ENCODE measurements at regions not wholly inside any gene's neighbourhood (a gene's known extent, or its start where the extent isn't known, plus 50 kb on each side); places are given as distances from the start of the nearest gene placed in this dataset.

DNA sequence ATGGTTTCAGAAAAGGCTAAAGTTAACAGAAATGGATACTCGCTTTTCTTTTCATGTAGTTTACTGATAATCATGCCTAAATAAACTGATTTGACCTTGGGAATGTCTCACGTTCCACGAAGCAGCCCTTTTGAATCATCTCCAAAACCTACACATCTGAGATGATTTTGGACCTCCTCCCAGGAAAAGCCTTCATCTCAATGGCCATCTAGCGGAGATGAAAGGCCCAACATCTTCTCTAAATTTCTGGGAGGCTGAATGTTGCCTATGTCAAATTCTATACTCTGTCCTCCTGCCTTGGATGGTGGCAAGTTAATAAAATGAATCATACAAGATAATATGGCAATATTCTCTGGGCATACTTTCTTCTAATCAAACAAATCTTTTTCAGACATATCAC, 448.5 kb downstream of the ZEB2 start:
- ATAC-seq (no peak), DNase-seq (ENCODE audit: low spot score in 2 of 2) (no peak)
- H3K36me3 Mint-ChIP-seq = peaks cover 38% of the 10 kb centered on the region
- no peak overlapping the region for H3K4me3 Mint-ChIP-seq
- H3K27ac Mint-ChIP-seq = no peak overlapping the region
- peaks cover 6% of the 10 kb centered on the region for H3K4me1 Mint-ChIP-seq
- H3K9me3 Mint-ChIP-seq = no peaks in the 10 kb centered on the region

DNA sequence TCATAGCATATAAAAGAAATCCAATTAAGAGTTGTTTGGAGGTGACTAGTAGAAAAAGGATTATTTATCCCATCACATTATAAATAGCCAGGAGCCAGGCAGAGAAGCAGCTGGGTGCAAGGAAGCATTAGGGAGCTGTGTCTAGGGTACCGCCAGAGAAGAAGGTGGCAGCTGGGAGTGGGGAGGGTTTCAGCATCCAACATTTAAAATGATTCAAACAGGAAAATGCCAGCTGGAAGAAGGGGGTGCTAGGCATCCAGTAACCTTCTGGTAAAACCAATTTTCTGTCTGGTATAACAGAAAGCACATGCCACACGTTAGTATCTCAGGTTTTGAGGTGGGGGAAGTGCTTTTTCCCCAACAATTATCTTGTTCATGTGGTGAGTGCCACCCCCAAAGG, 452.4 kb downstream of the ZEB2 start:
- Mint-ChIP-seq H3K36me3 (peaks cover 36% of the 10 kb centered on the region), H3K4me3 (no peak overlapping the region), H3K4me1 (peaks cover 6% of the 10 kb centered on the region), H3K9me3 (no peaks in the 10 kb centered on the region), H3K27ac (no peak overlapping the region)
- DNase-seq (ENCODE audit: low spot score in 2 of 2) (no peak), ATAC-seq (peak; percentile 28)

DNA sequence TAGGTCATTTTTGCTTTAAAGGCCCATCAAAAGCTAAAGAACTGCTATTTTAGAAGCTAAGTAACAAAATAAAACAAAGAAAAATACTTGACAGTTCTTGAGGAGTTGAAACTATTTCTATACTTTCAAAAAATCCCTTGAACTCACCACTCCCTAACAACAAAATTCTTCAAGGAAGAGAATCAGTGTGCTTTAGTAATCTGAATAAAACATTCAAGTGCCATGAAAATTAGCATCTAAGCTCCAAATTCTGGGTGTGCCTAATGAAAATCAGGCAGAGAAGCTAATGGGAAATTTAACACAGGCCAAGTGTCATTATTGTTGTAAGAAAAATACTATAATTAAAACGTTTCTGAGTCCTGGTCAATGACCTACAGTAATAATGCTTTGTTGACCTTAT, 456.3 kb downstream of the ZEB2 start:
- Mint-ChIP-seq H3K9me3 (no peaks in the 10 kb centered on the region), H3K27ac (no peak overlapping the region), H3K4me3 (no peak overlapping the region), H3K36me3 (peaks cover 17% of the 10 kb centered on the region), H3K4me1 (peaks cover 6% of the 10 kb centered on the region)
- ATAC-seq (no peak), DNase-seq (ENCODE audit: low spot score in 2 of 2) (no peak)

DNA sequence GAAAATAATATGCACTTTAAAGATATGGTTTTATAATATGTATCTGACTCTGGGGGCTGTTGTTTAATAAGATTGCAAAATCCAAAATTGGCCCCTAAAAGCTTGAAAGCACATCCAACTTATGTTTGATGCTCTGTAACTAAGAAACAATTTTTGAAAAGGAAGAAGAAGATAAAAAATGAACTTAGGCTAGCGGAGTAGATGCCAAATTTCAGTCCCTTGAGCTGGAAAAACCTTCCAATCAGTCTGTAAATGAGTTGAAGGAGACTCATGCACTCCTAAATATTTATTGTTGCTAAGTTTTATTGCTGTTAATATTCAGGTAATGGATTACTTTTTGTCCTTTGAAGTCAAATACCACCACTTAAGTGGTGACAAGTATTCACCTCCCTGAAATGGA, 465.0 kb downstream of the ZEB2 start:
- H3K27ac Mint-ChIP-seq = no peak overlapping the region
- H3K4me1 Mint-ChIP-seq = no peaks in the 10 kb centered on the region
- H3K9me3 Mint-ChIP-seq = no peaks in the 10 kb centered on the region
- no peak overlapping the region for H3K4me3 Mint-ChIP-seq
- DNase-seq (ENCODE audit: low spot score in 2 of 2) = no peak
- no peak for ATAC-seq
- peaks cover 36% of the 10 kb centered on the region for H3K36me3 Mint-ChIP-seq

DNA sequence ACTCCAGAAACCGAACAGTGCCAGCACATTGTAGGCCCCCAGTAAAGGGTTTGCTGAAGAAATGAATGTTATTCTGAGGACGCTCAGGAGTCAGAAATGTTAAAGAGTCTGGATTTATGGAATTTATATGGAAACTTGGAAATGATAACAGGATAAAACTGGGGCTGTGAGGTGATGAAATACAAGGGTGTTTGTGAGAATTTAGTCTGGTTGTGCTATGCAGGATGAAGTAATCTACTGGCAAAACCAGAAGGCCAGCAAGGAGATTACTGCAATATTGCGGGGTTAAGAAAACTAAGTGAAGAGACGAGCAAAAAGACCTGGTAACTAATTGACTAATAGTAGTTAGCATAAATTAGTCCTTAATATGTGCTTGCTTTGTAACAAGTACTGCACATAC, 467.8 kb downstream of the ZEB2 start:
- Mint-ChIP-seq H3K4me1 (no peaks in the 10 kb centered on the region), H3K9me3 (no peaks in the 10 kb centered on the region), H3K36me3 (peaks cover 25% of the 10 kb centered on the region), H3K4me3 (no peak overlapping the region), H3K27ac (no peak overlapping the region)
- no peak for ATAC-seq
- no peak for DNase-seq (ENCODE audit: low spot score in 2 of 2)

DNA sequence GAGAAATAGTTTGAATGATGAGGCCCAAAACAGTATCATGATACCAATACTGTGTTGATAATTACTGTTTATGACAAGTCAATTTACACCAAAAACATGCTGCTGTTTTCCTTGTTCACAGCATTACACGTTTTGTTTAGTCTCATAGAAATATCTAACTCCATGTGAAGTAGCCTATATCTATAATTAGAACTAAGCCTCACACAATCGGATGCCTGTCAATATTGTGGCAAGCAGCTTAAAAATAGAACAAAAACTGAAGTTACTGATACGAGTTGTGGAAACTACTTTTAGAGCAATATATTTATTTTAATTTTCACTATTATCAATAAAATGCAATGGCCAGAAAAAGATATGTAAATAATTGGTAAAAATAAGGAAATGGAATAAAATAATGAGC, 470.8 kb downstream of the ZEB2 start:
- Mint-ChIP-seq H3K27ac (no peak overlapping the region), H3K36me3 (peaks cover 15% of the 10 kb centered on the region), H3K4me1 (peaks cover 7% of the 10 kb centered on the region), H3K4me3 (no peak overlapping the region), H3K9me3 (no peaks in the 10 kb centered on the region)
- DNase-seq (ENCODE audit: low spot score in 2 of 2) (no peak), ATAC-seq (no peak)

DNA sequence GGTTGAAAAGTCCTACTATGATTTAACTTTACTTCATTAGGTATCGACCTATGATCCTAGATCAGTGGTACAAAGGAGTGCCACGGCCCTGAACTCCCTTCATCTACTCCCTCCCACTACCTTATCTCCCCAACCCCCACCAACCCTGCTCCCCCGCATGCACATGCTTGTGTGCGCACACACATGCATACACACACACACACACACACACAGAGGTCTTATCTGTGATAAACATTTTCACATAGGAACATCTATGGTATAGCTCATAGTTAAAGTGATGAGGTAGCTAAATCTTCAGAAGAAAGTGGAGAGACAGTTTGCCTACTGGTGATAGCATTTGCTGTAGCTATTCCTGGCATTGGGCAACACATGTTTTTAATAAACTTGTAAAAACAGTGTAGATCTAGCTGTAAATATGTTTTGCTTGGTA, 471.3 kb downstream of the ZEB2 start:
- peaks cover 10% of the 10 kb centered on the region for H3K36me3 Mint-ChIP-seq
- H3K4me3 Mint-ChIP-seq = no peak overlapping the region
- no peak overlapping the region for H3K27ac Mint-ChIP-seq
- peaks cover 7% of the 10 kb centered on the region for H3K4me1 Mint-ChIP-seq
- DNase-seq (ENCODE audit: low spot score in 2 of 2) (no peak), ATAC-seq (no peak)
- no peaks in the 10 kb centered on the region for H3K9me3 Mint-ChIP-seq

DNA sequence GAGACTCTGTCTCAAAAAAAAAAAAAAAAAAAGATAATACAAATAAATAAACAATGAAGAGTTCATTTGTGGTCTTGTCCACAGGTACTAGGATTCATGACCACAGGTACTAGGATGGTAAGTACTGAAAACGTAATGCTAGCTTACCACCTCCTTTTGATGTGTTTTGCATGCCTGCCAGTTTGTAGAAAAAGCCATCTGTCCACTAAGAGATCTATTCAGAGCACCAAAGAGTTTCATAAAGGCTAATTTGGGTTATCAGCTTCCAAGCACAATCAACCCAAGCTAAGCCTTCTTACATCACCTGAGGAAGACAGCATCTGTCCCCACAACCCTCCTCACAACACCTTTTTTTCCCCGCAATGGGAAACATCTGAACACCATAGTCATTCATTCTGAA, 477.2 kb downstream of the ZEB2 start:
- Mint-ChIP-seq H3K9me3 (no peaks in the 10 kb centered on the region), H3K27ac (no peak overlapping the region), H3K36me3 (peaks cover 12% of the 10 kb centered on the region), H3K4me1 (peaks cover 18% of the 10 kb centered on the region), H3K4me3 (no peak overlapping the region)
- ATAC-seq (no peak), DNase-seq (ENCODE audit: low spot score in 2 of 2) (no peak)

DNA sequence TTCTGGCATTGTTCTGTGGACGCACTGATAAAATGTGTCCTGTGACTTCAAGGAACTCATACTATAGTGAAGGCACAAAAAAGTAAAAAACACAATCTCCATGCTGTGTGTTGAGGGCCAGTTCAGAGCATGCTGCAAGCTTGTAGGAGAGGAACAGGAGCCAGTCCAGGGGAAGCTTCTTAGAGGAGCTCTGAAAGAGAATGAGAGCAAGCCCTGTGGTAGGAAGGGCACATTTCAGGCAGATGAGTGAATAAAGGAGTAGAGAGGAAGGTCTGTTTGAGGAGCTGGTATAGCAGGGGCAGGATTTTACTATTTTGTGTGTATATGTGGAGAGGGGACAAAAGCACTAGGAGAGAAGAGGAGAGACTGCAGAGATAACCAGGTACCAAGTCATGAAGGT, 478.3 kb downstream of the ZEB2 start:
- no peak for DNase-seq (ENCODE audit: low spot score in 2 of 2)
- no peak for ATAC-seq
- Mint-ChIP-seq H3K9me3 (no peaks in the 10 kb centered on the region), H3K4me1 (peaks cover 18% of the 10 kb centered on the region), H3K36me3 (peaks cover 12% of the 10 kb centered on the region), H3K4me3 (no peak overlapping the region), H3K27ac (no peak overlapping the region)

DNA sequence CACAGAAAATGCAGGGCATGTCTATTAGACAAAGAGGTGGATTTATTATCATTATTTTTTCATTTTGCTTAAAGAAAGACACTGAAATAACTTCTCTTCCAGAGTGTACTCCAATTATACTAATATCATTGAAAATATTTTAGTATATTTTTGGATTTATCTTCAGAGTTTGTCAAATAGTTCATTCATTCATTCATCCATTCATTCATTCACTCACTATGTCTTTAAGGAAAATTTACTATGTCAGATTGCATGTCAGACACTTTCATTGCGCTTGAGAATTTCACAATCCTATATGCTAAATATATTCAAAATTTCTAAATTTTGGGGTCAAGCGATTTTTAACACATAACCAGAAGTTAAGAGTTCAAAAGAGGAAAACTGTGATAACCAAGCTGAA, 479.1 kb downstream of the ZEB2 start:
- no peak for ATAC-seq
- H3K27ac Mint-ChIP-seq = no peak overlapping the region
- H3K4me3 Mint-ChIP-seq = no peak overlapping the region
- H3K4me1 Mint-ChIP-seq = peaks cover 18% of the 10 kb centered on the region
- no peak for DNase-seq (ENCODE audit: low spot score in 2 of 2)
- H3K36me3 Mint-ChIP-seq = peaks cover 12% of the 10 kb centered on the region
- no peaks in the 10 kb centered on the region for H3K9me3 Mint-ChIP-seq

DNA sequence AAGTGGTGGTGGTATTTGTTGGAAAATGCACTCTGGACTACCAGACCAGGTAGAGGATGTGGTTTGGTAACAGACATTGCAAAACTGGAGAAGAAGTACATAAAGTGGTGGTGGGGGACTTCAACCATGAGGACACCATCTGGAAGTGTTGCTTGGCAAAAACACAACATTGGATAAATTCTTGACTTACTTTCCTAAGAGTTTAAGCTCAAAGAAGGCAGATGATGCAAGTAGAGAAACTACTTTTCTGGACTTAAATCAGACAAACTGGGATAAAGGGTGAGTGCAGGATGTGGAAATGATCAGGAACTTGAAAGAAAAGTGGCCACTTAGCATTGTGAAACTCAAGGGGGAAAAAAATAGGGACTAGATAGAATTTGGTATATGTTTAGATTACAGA, 487.4 kb downstream of the ZEB2 start:
- no peak overlapping the region for H3K4me3 Mint-ChIP-seq

DNA sequence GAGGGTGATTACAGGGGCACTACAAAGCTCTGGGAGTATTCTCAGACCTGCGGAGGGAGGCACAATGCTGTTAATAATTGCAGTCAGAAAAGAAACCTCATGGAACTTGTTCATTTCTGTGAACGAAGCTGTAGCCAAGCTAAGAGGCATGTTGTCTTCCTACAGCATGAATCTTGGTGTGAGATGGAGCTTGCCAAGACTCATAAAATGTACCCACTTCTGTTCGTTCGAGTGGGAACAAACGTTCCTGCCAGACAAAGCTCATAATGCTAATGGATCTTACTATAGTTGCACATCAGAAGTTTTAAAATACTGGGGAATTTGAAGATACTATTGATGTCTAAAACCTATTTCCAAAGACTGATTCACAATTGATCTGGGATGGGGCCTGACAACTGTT, 489.1 kb downstream of the ZEB2 start:
- no peaks in the 10 kb centered on the region for H3K4me1 Mint-ChIP-seq
- peaks cover 3% of the 10 kb centered on the region for H3K9me3 Mint-ChIP-seq
- peaks cover 19% of the 10 kb centered on the region for H3K36me3 Mint-ChIP-seq
- ATAC-seq (no peak), DNase-seq (ENCODE audit: low spot score in 2 of 2) (no peak)
- no peak overlapping the region for H3K4me3 Mint-ChIP-seq
- H3K27ac Mint-ChIP-seq = no peak overlapping the region

More for the DNA sequence above, 487.4 kb downstream of the ZEB2 start:
- peaks cover 19% of the 10 kb centered on the region for H3K36me3 Mint-ChIP-seq
- no peaks in the 10 kb centered on the region for H3K4me1 Mint-ChIP-seq
- H3K27ac Mint-ChIP-seq = no peak overlapping the region
- H3K9me3 Mint-ChIP-seq = peaks cover 3% of the 10 kb centered on the region
- ATAC-seq = no peak
- DNase-seq (ENCODE audit: low spot score in 2 of 2) = no peak

DNA sequence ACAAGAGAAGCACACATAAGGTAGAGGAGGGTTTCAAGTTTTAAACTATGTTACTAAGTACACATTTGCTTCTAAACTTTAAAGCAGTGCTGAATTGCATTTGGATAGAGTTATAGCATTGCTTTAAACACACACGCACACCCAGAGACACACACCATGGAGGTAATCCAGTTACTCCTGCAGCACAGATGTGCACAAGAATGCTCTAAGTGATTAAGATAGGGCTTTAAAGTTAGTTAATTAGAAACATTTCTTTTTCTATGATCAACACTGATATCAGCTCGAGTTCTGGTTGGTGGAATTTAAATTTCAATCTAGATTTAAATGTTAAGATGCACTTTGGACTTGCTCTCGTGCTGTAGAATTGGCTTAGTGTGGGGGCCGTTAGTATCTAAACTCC, 492.3 kb downstream of the ZEB2 start:
- DNase-seq (ENCODE audit: low spot score in 2 of 2) = no peak
- no peaks in the 10 kb centered on the region for H3K9me3 Mint-ChIP-seq
- H3K4me3 Mint-ChIP-seq = no peak overlapping the region
- H3K36me3 Mint-ChIP-seq = peaks cover 25% of the 10 kb centered on the region
- ATAC-seq = no peak
- no peaks in the 10 kb centered on the region for H3K4me1 Mint-ChIP-seq
- H3K27ac Mint-ChIP-seq = no peak overlapping the region

DNA sequence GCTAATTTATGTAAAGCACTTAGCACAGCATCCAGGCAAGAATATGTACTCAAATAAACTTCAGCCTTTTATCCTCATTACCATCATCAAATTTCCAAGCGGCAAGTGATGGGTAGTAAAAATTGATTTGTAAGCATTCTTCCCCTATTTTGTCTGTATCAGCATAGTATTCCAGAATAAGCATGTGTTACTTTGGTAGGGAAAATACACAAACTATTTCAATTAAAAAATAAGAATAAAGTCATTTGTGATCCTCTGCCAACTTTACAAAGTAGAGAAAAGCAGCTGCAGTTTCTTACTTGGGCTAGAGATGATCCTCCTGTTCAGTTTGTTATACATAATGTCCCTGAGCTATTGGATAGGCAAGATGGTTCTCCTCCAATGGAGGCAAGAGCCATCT, 493.2 kb downstream of the ZEB2 start:
- Mint-ChIP-seq H3K9me3 (no peaks in the 10 kb centered on the region), H3K4me3 (no peak overlapping the region), H3K4me1 (no peaks in the 10 kb centered on the region), H3K27ac (no peak overlapping the region), H3K36me3 (peaks cover 23% of the 10 kb centered on the region)
- no peak for ATAC-seq
- no peak for DNase-seq (ENCODE audit: low spot score in 2 of 2)

DNA sequence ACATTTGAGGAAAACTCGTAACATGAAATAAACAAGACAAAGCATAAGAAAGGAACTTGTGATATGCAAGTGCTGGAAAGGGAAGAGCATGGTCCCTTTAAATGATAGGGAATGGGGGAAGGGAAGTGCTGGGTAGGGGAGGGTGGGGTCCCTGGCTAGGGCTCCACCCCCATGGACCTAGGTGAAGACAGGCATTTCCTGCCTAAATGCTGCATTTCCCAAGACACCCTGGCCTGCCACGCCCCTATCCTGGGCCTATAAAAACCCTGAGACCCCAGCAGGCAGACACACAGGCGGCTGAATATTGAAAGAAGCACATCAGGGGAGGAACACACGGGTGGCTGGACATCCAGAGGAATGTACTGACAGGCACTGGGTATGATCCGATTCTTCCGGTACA, 499.9 kb downstream of the ZEB2 start:
- Mint-ChIP-seq H3K4me3 (no peak overlapping the region), H3K9me3 (no peaks in the 10 kb centered on the region), H3K36me3 (peaks cover 27% of the 10 kb centered on the region), H3K4me1 (no peaks in the 10 kb centered on the region), H3K27ac (no peak overlapping the region)
- DNase-seq (ENCODE audit: low spot score in 2 of 2) = no peak
- ATAC-seq = no peak

DNA sequence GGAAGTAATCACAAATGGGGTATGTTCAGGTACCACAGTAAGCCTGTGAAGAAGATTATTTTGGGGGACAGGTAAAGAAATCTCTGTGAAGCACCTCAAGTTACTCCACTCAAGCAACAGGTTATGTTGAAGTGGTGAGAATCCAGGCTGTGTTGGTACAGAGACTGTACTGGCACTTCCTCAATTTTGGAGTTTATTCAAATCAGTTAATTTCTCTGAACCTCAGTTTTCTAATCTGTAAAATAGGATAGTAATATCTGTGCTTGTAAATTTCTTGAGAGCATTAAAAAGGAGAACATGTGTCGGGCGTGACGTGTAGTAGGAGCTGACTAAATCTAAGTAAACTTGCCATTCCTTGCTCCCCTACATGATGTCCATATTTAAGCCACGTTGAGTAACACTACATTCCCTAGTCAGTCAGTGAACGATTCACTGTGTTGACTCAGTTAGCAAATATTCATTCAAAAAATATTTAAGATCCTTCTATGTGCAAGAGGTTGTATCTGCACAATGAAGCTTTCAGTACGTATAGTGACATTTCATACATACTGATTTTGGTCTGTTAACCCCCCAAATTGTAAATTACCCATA, 504.2 kb downstream of the ZEB2 start:
- Mint-ChIP-seq H3K9me3 (no peaks in the 10 kb centered on the region), H3K4me1 (peaks cover 15% of the 10 kb centered on the region), H3K36me3 (peaks cover 18% of the 10 kb centered on the region), H3K4me3 (no peak overlapping the region), H3K27ac (no peak overlapping the region)
- DNase-seq (ENCODE audit: low spot score in 2 of 2) (no peak), ATAC-seq (no peak)

DNA sequence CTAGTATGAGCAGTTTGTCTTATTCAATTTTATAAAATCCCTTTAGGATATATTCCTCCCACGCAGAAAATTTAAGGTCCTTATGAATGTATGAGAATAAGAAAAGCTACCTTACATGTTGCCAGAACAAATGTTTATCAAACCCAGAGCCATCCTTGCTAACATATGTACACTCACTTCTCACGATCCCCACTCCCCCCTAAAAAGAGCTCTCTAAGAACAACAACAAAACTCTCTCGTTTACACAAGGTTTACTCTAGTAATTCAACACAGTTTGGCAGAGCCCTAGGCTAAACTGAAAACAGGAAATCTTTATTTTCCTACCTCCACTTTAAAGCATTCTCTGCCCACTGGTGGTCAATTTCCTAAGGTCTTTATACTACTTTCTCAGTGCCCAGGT, 504.9 kb downstream of the ZEB2 start:
- no peak for ATAC-seq

More for the DNA sequence above, 504.9 kb downstream of the ZEB2 start:
- Mint-ChIP-seq H3K36me3 (peaks cover 14% of the 10 kb centered on the region), H3K4me1 (peaks cover 22% of the 10 kb centered on the region), H3K27ac (no peak overlapping the region), H3K4me3 (no peak overlapping the region), H3K9me3 (no peaks in the 10 kb centered on the region)
- no peak for DNase-seq (ENCODE audit: low spot score in 2 of 2)

Data from stimulated activated effector memory CD8-positive, alpha-beta T cell treated with anti-CD3 and anti-CD28 coated beads, Interleukin-12 subunit alpha, Interleukin-12 subunit beta, amount 100 ng/mL, for 72 hours (primary cell).